Thyroid gland (tissue), 4 donors: ENCODE measurements at regions not wholly inside any gene's neighbourhood (a gene's known extent, or its start where the extent isn't known, plus 50 kb on each side); places are given as distances from the start of the nearest gene placed in this dataset.

Experiments used
- CTCF ChIP-seq, 6 experiments: fragments of 200-600 bp in 3 of 6; fragments of 450-650 bp in 3 of 6; sonication (generic) in 3 of 6; IDR thresholded peaks; one replicate each; pipeline ENCODE4 v1.5.1; 2016 to 2019; ENCODE audit warnings: antibody characterized with exemption in 6 of 6, mild to moderate bottlenecking in 2 of 6, inconsistent platforms in 1 of 6, moderate library complexity in 1 of 6
- POLR2A ChIP-seq, 2 donors: fragments of 450-650 bp; IDR thresholded peaks; one replicate each; pipeline ENCODE4 v1.6.1; 2017; ENCODE audit warnings: antibody characterized with exemption in 2 of 2, mild to moderate bottlenecking in 2 of 2, moderate library complexity in 1 of 2

GRCh38 chr7:8923164-8923806 lies 489.9 kb downstream of the NXPH1 start:
- no peak for TF ChIP-seq CTCF (IDR thresholded peaks at IDR 0.05)
- TF ChIP-seq POLR2A (IDR thresholded peaks at IDR 0.05), result no peak
